AG08395 (cell line): ENCODE measurements at regions not wholly inside any gene's neighbourhood (a gene's known extent, or its start where the extent isn't known, plus 50 kb on each side); places are given as distances from the start of the nearest gene placed in this dataset.
"Not testable (repeated sequence)": the region's sequence is repeated elsewhere in the genome, so short reads cannot be mapped to it uniquely, and the experiment has no call there.

Experiments used
- DNase-seq: peaks from one replicate; pipeline ENCODE4 v3.0.0; 2012; ENCODE audit warnings: mixed read lengths, low spot score

DNA sequence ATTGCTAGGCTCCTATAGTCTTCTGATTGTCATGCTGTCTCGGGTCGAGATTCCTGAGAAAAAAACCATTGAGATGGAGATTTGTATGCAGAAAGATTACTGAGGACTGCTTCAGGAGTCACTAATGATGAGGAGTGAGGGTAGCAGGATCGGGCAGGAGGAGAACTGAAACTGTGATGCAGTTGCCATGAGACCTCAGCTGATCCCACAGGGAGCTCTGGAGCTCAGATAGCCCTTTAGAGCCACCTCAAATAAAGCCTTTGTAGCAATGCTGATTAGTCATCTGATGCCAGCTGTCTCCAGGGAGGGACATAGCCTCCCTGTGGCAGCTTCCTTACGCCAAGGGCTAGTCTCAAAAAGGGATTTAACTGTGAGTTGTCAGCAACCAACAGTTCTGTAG, 256.9 kb downstream of the DMAC1 start:
- no peak for DNase-seq

GRCh38 chr9:7542126-7542525, 257.5 kb downstream of the DMAC1 start:
- DNase-seq: no peak

GRCh38 chr9:7536310-7536939, 263.2 kb downstream of the DMAC1 start:
- peak; percentile 54 for DNase-seq

- DNase-seq: no peak
Measured at GRCh38 chr9:7534211-7534935, 265.2 kb downstream of the DMAC1 start.

GRCh38 chr9:7533376-7534090, 266.0 kb downstream of the DMAC1 start:
- DNase-seq: no peak

- DNase-seq: no peak
Measured at GRCh38 chr9:7523426-7524043, 276.0 kb downstream of the DMAC1 start.

DNA sequence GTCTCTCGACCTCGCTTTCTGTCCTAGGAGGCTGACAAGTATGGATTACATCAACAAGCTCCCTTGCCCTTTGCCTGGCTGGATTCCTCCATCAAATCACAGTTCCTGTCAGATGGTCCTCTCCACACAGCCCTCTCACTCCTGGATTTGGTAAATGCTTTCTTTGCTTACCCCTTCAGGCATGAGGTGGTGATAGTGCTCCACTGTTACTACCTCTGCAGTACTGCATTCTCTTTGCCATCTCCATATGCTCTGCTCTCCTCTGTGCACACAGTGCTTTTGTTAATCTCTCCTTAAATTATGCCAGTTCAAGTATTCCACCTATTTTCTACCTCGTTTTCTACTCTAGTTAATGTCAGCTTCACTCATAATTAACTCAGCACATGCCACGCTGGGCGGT, 279.2 kb downstream of the DMAC1 start:
- no peak for DNase-seq

DNA sequence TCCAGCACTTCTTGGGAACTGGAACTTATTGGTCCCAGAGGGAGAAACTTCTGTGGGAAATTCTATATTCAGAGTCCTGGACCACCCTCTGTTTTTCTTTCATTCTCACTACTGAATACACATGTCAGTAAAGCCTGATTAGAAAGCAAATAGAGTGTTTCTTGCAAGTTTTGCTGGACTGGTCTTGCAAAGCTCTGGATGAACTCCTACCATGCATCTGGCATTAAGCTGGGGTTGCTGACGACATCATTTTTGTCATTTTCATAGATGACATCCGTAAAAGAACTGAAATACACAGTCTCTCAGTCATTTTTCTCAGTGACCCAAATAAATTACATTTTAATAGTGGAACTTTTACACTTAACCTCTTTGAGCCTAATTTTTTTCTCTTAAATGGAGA, 283.2 kb downstream of the DMAC1 start:
- no peak for DNase-seq

GRCh38 chr9:7510199-7510598, 289.4 kb downstream of the DMAC1 start:
- no peak for DNase-seq

DNA sequence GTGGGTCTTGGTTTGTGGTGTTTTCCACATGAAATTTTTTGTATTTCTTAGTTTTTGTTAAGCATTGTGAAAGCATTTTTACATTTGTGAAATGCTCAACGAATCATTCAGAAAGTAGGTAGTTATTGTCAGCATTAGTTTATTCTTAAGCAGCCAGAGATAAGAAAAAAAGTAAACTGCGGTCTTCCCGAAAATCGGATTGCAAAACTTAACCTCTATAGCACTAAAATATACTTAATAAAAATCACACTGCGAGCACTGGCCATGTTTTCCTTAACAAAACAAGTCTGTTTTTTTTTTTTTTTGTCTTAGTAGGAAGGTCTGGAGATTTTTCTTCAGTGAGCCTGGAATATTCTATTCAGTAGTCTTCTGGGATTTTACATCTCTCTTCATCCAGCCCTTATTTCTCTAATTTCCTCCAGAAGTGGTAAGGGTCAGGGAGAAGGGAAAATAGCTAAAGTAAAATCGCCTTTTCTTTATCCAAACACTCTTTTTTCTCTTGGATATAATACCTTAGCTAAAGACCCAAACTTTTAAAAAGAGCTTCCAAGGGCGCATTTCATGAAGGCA, 289.9 kb downstream of the DMAC1 start:
- DNase-seq: no peak

DNA sequence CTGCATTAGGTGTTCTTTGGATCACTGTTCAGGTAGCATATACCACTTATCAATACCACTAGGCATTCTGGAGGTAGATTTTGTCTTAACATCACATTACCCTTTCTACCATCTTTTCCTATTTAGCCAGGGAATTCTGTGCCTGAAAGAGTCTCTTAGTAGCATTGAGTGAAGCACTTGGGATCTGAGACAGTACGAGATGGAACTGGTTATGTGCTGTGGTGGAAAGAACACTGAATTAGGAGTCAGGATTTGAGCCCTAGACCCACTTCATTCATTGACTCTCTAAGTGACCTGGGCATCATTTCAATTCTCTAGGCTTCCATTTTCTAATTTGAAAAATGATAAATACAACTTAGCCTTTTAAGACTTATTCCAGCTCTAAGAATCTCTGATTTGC, 291.1 kb downstream of the DMAC1 start:
- no peak for DNase-seq

DNA sequence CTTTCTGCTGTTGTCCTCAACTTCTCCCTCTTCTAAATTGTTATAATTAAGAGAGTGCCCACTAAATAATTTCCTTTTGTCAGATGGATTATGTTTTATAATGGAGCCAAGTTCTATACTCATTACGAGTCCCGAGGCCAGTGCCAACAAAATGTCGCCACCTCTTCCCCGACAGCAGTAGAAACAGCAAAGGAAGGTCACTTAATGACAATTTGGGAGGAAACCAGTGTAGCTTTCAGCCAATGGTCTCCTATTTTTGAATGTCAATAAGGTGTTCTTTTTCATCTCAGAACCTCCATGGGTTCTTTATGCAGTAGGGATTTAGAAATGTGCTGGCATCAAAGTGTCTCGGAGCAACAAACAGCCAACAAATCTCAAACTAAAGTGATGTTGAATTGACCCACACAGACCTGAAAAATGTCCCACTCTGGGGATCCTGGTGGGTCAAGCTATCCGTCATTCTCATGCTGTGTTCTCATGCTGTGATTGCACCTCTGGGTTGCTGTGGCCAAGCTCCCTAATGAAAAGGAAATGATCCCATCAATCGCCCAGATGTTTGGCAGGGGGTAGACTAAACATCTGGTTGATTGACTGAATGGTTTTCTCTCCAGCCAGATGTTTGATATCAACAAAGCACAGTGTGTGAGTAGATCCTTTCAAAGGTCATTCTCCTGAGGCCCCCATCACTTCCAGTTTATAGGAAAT, 291.9 kb downstream of the DMAC1 start:
- no peak for DNase-seq

DNA sequence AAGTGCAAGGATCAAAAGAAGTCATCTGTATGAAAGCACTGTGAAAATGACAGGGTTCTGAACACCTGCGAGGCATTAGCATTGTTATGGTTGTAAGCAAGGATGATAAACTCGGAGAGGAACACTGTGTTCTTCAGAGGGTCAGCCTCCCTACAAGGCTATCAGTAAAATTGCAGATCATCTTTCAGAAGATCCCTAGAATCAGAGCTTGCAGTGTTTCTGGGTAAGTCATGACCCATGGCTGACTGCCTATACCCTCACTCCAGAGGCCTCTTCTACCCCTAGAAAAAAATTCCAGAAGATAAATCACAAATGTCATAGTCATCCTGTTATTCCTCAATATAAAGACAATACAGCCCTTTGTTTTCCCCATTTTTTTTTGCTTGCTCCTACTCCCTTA, 292.6 kb downstream of the DMAC1 start:
- no peak for DNase-seq

GRCh38 chr9:7500521-7500920, 299.1 kb downstream of the DMAC1 start:
- DNase-seq: no peak

GRCh38 chr9:7491641-7492040, 307.9 kb downstream of the DMAC1 start:
- no peak for DNase-seq

- DNase-seq: no peak
Measured at GRCh38 chr9:7490317-7491108, 309.1 kb downstream of the DMAC1 start.

- DNase-seq: no peak
Measured at GRCh38 chr9:7489036-7489435, 310.5 kb downstream of the DMAC1 start.

- not testable (repeated sequence) for DNase-seq
Measured at GRCh38 chr9:7484014-7484413, 315.6 kb downstream of the DMAC1 start.

DNA sequence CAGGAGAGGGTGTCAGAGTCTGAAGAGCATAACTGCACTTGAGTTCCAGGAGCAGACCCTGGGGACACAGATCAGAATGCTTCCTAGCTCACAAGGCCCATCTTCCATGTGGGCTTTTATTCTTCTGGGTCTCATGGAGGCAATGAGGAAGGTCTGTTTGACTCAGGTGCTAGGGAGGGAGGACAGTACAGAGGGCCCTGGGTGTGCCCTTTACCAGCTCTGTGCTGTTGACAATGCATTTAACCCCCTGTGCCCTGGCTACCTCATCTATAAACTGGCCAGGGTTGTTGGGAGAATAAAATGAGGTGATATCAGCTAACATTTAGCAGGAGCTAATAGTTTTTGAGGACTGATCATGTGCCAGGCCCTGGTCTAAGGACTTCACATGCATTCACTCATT, 318.0 kb downstream of the DMAC1 start:
- no peak for DNase-seq

- no peak for DNase-seq
Measured at GRCh38 chr9:7479300-7479699, 320.3 kb downstream of the DMAC1 start.

DNA sequence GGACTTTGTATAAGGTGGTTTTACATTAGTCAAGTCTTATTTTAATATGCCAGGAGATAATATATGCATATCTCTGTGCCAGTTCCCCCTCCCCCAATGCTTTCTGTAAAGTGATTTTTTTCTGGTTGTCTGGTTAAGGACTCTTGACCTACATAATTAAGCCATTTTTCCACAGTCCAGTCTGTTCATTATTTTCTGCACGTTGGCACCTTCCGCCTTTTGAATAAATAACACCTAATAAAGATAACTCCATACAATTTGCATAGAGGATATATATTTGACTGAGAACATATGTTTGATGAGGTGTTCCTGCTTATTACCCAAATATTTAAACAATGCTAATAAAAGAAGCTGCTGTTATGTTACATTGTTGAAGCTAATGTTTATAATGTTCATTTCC, 320.9 kb downstream of the DMAC1 start:
- DNase-seq: no peak
